Loucy (cell line): ENCODE measurements at regions not wholly inside any gene's neighbourhood (a gene's known extent, or its start where the extent isn't known, plus 50 kb on each side); places are given as distances from the start of the nearest gene placed in this dataset.

ENCODE experiments used
- EZH2phosphoT487 ChIP-seq: fragments of 200-600 bp; IDR thresholded peaks from 2 replicates; pipeline ENCODE4 v1.6.1; 2018; ENCODE audit warnings: antibody characterized with exemption, mild to moderate bottlenecking, moderate library complexity, borderline replicate concordance
- TF ChIP-seq, protein P1 (sequence below): fragments of 200-600 bp; sonication (generic); conservative IDR thresholded peaks from 2 replicates; pipeline ENCODE4 v1.5.1; 2014; ENCODE audit warnings: mild to moderate bottlenecking, antibody characterized with exemption, low read length

DNA sequence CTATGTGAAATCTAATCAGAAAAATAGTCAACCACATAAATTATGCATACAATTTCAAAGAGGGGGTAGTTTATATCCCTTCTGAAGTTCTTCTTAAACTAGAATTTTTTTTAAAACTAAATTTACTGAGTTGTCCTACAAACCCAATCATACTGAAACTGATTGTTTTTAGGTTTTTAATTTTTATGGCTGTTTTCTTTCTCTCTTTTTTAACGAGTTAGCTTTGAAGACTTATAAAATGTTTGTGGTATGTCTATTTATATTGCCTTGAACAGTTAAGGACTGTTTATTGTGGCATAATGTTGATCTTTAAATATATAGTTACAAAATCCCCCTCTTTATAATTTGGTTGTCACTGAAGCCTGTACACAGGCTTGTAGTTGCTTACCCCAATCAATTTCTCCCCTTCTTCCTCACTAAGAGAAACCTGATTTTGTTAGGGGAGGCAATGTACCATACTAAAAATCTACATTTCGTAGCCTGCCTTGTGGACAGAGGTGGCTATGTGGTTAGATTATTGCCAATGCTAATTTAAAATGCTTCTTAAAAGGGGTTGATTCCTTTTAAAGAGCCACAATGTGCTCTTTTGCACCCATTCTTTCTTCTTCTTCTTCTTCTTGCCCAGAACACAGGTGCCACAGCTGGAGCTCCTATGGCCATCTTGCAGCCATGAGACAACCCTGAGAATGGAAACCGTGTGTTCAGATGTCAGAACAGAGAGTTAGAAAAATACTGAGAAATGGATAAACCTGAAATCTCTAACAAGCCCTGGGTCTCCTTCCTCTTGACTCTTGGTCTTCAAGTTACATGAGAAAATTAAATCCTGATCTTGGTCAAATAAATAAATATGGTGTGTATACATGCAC lies 102.7 kb upstream of the ZNF827 start:
- TF ChIP-seq, protein P1, sequence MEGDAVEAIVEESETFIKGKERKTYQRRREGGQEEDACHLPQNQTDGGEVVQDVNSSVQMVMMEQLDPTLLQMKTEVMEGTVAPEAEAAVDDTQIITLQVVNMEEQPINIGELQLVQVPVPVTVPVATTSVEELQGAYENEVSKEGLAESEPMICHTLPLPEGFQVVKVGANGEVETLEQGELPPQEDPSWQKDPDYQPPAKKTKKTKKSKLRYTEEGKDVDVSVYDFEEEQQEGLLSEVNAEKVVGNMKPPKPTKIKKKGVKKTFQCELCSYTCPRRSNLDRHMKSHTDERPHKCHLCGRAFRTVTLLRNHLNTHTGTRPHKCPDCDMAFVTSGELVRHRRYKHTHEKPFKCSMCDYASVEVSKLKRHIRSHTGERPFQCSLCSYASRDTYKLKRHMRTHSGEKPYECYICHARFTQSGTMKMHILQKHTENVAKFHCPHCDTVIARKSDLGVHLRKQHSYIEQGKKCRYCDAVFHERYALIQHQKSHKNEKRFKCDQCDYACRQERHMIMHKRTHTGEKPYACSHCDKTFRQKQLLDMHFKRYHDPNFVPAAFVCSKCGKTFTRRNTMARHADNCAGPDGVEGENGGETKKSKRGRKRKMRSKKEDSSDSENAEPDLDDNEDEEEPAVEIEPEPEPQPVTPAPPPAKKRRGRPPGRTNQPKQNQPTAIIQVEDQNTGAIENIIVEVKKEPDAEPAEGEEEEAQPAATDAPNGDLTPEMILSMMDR, result no peak
- no peak for TF ChIP-seq EZH2phosphoT487
